CD4-positive, alpha-beta T cell treated with Interferon gamma for 1 hour (primary cell): ENCODE measurements at regions not wholly inside any gene's neighbourhood (a gene's known extent, or its start where the extent isn't known, plus 50 kb on each side); places are given as distances from the start of the nearest gene placed in this dataset.

Experiments used
- DNase-seq: peaks from one replicate; pipeline ENCODE4 v3.0.0-alpha.2; 2020

DNA sequence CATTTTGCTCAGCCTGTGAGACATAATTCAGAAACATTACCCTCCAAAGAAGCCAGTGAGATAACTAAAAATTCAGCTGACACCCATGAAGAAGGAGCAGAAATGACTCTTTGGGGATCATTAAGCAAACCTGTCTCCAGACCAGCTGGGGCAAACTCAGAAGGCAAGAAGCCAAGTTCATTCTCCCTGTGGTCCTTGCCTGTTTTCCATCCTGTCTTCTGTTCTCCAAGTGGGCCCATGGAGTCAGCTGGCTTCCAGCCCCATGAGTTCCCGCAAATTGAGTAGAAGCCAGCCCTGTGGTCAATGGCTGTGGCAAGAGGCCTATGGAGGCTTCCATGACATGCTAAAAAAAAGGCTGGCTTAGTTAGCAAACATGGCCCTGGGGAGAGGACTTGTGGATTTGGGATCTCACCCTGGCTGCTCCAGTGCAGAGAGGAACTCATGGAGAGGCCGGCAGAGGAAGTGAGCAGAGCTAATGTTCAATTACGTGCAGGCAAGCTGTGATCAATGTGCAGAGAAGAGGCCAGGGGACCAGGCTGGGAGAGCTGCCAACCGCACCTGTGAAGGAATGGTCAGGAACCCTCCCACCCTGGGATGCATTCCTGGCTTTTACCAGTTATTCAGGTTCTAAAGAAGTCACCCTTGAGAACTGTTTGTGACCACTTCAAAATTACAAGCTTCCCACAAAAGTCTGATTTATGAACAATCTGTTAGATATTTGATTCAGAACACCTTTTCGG is 229.1 kb downstream of the TSHZ3 start:
- DNase-seq: no peak

DNA sequence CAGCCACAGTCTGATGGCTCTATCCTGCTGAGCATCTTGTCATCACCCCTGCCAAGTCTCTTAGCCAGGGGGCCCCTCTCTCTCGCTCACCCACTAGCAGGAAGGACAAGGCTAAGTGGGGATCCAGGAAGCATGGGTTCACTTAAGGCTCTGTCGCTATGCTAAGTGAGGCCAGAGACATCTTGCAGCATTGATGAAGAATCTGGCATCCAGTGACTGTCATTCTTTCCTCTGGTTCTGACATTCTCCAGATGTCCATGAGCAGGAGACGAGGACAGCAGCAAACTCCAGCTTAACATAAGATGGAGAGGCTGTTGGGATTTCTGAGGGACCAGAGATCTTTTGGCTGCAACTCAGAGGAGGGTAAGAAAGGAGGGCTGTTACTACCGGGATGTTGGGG is 230.2 kb downstream of the TSHZ3 start:
- no peak for DNase-seq

DNA sequence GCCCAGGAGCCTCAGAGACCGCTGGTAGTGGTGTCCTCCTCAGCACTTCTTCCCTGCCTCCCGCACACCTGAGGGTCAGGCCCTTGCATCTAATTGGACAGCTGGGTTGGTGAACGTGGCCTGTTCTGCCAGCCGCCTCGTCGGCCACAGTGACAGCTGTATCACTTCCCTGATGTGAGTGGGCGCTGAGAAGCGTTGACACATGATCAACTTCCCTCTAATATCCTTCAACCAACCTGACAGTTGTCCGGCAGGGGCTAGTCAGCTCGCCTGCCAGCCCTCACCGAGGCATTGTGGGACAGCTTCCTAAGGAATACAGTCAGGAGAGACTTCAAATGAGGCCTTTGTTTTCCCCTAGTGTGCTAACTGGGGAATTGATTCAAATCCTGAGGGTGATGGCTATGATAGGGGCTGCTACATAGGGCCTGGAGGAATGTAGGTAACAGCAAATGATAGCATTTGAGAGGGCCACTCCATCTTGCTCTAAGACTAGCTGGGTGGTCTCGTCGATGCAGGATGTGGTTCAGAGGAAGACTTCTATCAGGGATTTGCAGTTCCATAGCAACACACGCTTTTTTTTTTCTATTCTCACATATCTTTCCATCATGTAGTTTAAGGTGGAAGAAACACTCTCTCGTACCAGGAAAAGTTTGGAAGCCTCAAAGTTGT is 230.8 kb downstream of the TSHZ3 start:
- DNase-seq: no peak

DNA sequence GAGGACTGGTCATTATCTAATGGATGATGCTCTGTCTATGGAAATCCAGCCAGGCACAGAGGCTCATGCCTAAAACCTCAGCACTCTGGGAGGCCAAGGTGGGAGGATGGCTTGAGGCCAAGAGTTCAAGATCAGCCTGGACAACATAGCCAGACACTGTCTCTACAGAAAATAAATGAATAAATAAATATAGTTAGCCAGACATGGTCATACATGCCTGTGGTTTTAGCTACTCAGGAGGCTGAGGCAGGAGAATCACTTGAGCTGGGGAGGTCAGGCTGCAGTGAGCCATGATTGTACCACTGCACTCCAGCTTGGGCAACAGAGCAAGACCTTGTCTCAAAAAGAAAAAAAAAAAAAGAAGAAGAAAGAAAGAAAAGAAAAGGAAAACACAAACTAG is 234.7 kb downstream of the TSHZ3 start:
- no peak for DNase-seq

DNA sequence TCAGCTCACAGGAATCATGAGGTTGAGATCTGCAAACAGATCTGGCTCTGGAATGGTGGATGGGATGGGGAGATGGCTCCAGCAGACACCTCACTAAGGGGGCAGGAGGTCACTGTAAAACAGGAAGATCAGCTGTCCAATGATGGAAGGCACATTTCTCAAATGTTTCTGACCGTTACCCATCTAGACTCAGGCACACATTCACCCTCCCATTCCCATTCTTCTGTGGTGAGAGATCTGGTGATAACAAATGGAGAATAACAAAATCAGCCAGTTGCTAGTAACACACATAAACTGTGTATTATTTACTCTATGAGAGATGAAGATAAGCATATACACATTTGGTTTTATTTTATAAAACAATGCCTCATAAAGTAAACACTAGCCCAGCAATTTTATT is 235.9 kb downstream of the TSHZ3 start:
- DNase-seq: no peak

DNA sequence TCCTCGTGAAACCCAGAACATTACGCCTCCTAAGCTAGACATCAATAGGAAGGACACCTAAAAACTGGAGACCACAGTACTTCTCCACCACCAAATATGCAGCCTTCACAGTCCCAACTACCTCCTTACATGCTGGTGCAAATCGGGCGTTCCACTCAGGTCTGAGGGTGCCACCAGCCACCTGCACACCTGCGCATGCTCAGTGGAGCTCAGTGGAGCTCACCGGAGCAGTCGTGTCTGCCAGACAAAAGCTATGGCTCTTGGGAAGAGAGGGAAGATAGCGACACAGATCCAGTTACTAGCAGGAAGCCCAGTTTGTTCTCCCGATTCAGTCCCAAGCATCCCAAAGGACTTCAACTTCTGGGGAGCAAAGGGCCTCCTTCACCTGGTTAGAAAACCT is 237.1 kb downstream of the TSHZ3 start:
- no peak for DNase-seq

DNA sequence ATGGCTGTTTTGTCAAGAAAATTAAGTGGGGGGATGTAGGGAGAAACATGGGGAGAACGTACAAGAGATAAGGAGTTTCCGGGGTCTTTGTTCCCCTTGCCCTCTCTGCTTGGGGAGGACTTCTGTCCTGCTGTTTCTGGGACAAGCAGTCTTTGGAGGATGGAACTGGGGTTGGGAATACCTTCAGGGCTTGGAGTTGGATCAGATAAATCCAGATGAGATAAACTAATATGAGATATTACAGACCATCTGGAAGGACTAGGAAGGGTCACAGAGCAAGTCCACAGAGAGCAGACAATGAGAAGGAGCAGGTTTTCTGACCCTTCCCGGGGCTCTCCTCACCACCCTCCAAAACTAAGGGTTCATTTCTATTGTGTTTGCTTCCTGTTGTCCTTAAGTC is 237.5 kb downstream of the TSHZ3 start:
- no peak for DNase-seq

DNA sequence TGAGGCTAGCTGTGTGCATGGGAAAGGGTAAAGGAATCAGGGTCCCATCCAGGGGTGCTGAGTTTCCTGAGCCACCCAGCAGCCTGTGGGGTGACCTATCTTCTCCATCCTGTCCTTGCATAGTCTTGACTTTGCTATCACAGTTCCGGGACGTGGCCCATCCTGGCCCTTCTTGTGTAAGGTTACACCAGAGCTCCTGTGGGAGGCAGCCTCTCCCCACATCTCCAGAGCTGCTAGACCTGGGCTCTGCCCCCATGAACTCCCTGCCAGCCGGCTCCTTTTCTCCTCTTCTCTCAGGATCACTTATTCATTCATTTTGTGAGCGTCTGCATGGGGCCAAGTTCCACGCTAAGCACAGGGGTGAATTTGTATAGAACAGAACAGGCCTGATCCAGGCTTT is 238.9 kb downstream of the TSHZ3 start:
- no peak for DNase-seq

DNA sequence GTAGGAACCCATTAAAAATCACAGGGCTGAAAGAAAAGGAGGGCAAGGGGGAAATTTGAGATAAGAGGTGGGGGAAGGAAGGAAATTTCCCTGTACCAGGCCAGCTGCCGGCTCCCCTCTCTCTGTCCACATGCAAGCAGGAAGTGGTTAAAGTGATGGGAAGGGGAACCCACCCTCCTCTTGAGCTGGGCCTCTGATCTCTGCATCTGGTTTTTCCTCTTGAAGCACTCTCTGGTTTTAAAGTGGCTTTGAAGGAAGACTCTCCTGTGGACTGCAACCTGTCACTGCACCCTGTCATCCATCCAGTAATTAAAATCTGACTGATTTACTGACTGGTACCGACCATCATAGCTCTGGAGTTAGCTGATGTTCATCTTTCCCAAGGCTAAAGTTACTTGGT is 239.6 kb downstream of the TSHZ3 start:
- DNase-seq: no peak

DNA sequence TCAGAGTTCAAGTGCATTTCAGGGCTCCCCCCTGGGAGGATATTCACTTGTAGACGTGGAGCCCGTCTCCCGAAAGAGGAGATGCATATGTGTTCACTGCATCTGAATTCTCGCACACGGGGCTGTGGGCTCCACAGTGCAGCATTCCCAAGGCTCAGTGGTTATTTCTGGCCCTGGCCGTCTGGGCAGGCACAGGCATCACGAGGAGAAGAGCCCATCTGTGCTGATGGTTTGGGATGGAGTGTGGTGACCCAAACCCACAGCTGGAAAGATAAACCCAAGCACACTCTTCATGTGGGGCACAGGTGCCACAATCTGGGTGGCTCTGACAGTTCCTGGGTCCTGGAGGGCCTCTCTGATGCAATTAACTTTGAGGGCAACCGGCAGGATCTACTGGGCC is 242.1 kb downstream of the TSHZ3 start:
- no peak for DNase-seq

DNA sequence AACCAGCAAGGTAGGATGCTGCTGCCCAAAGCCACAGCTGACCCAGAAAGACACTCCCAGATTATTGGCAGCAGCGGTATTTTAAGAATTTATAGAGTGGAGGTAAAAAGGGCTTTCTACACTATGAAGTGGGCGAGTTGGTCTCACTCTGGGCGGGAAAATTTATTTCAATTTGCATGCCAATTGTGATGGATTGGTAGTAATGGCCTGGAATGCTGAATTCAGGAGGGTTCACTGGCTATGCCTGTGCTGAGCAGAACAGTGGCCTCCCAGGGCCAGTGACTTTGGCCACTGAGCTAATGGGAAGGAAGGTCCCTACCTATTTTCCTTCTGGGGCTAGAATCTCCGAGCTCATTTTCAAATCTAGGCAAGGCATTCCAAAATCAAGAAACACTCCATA is 243.5 kb downstream of the TSHZ3 start:
- no peak for DNase-seq

DNA sequence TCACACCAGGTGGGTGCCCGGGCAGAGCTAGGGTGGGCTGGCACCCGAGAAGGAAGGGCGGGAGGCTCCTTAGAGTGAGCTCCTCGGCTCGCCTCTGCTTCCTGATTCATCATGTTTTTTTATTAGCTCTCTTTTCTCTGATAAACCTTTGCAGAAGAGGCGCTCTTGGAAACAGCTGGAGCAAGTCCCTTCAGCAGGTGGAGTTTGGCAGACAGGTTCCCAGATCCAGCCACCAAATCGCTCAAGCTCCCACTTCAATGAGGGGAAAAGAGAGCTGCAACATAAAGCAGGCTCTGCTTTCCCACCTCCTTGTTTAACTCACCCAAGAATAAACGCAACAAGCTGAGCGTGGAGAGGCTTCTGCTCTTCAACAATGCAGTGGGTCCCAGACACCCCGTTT is 244.8 kb downstream of the TSHZ3 start:
- DNase-seq: no peak

DNA sequence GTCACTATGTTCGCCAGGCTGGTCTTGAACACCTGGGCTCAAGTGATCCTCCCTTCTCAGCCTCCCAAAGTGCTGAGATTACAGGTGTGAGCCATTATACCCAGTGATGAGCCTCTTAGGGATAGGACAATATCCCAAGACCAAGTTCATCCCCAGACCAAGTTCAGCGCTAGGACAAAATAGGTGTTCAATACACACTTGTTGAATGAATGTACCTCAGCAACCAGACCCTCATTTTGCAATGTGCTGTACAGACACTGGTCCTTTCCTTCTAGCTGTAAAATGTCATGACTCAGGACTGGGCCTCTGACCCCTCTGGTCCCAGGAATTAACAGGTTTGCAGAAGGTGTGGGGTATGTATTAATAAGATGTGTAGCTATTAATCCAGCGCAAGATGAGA is 246.0 kb downstream of the TSHZ3 start:
- no peak for DNase-seq

DNA sequence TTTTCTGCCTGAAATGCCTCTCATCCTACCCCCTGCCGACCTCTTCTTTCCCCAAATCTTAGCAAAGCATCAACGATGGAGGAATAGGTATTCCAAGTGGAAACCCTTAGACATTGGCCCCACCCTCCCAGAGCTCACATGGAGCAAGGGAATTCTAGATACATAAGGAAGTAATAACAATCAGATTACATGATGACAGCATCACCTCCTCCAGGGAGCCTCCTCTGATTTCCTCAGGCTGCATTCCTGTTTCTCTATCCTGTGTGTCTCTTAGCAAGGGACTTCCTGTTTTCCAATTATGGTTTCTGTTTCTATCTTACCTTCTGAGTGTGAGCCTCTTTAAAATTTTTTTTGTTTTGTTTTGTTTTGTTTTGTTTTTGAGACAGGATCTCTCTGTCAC is 246.6 kb downstream of the TSHZ3 start:
- DNase-seq: no peak

DNA sequence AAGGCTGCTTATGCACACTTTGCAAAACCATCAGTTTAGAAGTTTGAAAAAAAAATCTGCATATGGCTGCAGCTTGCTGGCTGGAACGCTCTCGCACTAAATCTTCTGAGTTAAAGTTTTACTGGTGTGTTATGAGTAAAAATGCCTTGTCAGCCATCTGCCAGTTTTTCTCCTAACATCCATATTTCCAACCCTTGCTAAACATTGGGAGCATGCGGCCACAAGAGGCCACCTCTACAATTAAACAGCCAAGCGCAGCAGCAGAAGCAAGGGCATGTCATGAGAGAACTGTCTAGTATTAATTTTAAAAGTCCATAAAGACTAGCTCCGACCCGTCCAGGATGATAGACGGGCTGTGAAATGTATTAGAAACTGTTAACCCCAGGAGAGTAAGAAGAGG is 248.3 kb downstream of the TSHZ3 start:
- no peak for DNase-seq

DNA sequence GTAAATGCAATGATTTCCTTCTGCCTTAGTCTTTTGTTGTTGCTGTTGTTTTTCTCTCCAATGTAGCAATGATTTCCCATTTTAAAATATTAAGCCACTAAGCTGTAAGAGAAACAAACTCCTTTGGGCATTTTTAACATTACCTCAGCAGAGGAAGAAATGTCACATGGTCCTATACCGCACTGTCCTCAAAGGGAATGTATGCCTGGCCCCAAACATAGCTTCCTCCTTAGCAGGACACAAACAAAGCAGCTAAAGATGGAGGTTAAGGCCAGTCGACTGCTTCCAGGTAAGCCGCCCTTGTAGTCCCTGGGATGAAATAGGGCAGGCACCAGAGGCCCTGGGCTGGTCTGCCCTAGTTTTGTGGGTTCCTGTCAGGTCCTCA is 249.0 kb downstream of the TSHZ3 start:
- no peak for DNase-seq

DNA sequence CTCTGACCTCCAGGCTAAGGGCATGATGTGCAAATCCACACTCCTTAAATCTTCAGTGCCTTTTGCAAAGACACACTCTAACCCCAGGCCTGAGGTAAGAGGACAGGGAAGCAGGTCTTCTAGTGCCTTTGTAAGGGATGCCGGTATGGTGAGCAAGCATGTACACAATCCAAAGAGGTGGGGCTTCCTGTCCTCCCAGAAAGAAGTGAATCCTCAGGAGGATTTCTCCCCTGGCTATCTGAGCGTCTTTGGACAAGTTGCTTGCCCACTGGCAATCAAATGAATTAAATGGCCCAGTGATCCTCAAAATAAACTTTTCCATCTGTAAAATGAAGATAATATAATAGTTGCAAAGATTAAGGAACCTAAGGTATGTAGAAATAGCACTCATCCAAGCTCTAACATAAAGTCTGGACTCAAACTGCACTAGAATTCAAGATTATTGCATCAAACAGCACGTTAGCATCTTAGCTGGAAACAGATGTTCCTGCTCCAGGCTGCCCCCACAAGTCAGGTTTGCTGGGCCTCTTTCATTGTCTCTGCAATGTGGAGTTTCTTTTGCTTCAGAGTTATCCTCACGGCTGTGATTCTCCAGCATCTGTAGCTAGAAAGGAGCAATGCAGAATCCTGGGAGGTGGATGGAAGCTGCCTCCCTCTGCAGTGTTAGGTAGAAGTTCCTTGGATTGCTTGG is 249.6 kb downstream of the TSHZ3 start:
- no peak for DNase-seq

DNA sequence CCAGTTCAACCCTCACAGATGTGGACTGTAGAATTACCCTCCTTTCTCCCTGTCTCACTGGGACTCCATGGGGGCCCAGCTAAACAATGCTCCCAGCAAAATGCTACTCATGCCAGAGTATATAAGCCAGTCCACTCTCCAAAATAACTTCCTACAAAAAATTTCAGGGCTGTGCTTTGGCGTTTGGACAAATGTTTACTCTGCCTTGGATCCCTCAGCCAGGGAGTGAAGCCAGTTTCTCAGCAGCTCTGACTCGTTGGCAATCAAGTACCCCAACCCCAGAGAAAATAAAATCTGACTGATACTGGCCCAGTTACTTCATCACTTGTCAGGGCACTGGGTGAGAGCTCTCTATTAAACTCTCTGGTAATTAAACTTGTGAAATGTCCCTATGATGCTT is 250.4 kb downstream of the TSHZ3 start:
- DNase-seq: no peak

DNA sequence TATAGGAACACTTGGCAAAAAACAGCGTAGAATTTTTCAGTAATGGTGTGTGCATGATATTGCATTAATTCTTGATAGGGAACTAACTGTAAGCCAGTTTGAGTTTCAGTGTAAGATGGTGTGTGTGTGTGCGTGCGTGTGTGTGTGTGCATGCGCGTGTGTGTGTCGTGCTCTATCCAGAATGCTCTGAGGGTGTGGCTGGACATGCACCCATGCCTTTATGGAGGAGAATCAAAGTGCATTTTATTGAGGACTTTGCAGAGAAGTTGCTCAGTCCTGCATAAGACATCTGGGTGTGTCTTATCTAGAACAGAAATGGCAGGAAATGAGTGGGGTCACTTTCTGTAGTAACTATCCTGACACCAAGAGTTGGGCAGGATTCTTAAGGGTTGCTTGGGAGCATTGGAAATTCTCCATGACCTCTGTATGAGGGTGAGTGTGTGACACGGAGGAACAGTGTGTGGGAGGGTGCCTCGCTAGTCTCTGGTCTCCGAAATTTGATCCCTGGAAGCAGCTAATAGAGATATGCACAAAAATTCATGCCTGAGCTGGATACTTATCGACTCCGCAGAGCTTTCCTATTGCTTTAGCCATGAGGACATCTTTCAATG is 252.2 kb downstream of the TSHZ3 start:
- no peak for DNase-seq

DNA sequence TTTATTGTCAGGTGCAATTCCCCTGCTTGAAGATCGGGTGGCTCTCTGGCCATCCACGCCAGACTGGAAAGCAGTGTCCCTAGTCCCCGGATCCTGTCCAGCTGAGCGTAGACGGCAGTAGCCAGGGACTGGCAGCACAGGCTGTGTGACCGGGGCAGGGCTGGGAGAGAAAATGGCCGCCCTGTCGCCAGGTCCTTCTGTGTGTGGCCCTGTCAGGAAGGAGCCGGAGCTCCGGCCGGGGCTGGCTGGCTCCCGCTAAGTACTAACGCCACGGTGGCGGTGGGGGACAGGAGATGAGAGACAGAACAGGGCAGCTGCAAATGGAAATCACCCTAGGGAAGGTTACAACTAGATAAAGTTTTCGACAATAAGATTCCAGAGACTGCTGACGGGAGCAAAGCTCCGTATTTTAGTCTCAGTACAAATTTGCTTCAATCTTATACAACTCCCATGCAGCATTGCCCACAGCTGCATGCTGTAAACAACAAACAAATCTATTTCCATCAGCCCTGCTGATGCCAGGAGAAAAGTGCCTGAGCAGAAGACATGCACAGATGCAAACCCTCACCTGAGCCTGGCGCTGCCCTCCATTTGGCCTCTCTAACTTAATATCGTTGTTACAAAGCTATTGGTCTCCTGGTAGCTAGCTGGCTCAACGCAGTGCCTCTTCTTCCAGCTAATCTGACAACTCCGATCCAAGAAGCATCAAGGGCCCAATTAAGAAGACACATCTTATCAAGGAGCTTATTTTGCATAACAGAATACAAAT is 253.0 kb downstream of the TSHZ3 start:
- no peak for DNase-seq

DNA sequence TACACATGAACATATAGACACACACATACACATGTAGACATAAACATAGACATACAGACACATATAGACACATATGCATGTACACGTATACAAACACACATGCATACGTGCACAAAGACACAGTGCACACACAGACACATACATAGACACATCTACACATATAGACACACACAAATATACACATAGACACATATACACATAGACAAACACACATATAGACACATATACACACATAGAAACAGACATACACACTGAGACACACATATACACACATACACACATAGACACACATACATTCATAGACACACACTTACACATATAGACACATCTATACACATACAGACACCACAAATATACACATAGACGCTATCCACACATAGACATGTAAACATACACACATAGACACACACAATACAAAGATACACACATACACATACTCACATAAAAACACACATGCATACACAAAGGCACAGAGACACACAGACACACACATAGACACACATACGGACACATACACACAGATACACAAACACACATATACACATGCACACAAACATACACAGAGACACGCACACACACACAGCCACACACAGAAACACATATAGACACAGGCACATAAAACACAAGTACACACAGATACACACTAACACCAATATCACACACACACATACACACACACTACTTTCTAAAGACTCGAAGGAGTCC is 254.0 kb downstream of the TSHZ3 start:
- DNase-seq: no peak

DNA sequence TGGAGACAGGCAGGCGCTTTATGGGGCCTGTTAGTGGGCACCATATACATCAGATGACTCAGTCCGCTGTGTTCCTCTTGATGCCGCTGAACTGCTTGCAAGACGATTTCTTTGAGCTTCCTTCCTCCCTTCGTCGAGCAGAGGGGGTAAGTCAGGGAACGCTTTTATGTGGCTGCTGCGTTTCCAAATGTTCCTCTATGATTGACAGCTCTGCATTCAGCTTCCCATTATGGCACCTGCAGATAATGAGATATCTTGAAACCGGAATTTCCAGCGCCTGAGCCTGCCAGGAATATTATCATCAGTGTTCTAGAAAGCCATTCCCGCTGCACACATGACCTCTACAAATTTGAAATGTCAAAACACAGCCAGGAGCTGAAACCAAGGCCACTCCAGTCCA is 257.0 kb downstream of the TSHZ3 start:
- no peak for DNase-seq

DNA sequence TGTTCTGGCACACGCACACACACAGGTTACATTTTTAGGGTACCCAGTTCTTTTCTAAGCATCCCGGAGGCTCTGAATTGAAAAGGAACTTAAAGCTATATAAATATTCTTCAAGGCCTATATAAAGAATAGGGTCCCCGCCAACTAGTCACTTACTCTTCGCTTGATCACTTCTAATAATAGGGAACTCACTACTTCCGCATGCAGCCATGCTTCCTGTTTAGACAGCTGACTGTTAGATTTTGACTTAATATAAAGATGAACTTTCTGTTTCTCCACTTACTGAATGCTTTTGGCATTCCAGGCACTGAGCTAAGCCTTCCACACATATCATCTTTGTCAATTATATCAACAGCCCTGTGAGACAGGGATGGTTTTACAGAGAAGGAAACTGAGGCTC is 259.6 kb downstream of the TSHZ3 start:
- no peak for DNase-seq
